GM19395 (cell line): ENCODE measurements at regions not wholly inside any gene's neighbourhood (a gene's known extent, or its start where the extent isn't known, plus 50 kb on each side); places are given as distances from the start of the nearest gene placed in this dataset.
"Not testable (repeated sequence)": the region's sequence is repeated elsewhere in the genome, so short reads cannot be mapped to it uniquely, and the experiment has no call there.

Source experiments
- ATAC-seq: cut with Tn5 transposase; IDR thresholded peaks from one replicate; pipeline ENCODE4 v1.9.1; 2021; ENCODE audit warnings: mild to moderate bottlenecking, moderate library complexity; ENCODE audit not compliant: unreplicated experiment

DNA sequence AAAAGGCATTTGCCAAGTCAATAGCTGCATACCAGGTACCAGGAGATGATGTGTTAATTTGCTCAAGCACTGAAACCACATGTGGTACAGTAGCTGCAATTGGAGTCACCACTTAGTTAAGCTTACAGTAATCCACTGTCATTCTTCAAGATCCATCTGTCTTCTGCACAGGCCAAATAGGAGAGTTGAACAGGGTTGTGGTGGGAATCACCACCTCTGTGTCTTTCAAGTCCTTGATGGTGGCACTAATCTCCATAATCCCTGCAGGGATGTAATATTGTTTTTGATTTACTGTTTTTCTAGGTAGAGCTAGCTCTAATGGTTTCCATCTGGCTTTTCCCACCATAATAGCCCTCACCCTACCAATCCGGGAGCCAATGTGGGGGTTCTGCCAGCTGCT, 91.9 kb downstream of the FCRL5 start:
- no peak for ATAC-seq

- ATAC-seq = no peak
These were observed 95.0 kb downstream of the FCRL5 start for GRCh38 chr1:157457279-157457678.

DNA sequence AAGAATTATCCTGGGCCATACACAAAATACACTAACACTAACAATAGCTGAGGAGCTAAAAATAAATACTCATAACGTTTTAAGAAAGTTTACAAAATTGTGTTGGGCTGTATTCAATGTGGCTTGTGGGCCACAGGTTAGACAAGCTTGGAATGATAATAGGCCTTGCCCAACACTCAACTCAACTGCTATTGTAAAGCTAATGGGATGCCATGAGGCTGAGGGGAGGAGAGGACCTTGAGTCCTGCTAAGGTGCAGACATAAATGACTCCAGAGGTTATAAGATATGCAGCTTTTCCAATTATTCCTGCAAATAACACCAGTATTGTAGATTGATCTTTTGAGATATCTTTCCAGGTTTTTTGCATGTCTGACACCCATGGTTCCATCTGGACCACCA, 97.0 kb downstream of the FCRL5 start:
- no peak for ATAC-seq

GRCh38 chr1:157450106-157450505, 102.2 kb downstream of the FCRL5 start:
- no peak for ATAC-seq

DNA sequence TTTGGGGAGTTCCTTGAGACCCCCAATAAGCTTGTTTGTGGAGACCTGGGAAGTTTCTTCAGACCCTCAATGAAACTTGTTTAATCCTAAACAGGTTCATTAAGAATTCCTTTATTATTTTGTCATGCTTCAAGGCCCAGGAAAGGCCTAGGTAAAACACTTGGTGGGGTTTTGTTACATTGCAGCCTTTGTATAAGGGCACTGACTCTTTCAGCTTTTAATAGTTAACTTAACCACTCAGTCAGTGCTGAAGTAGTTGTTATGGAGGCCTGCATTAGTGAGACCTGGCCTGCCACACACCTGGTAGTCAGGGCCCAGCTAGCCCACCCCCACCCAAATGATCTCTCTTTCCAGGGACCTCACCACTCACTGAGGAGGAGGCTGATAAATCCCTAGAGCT, 103.7 kb downstream of the FCRL5 start:
- ATAC-seq = no peak

DNA sequence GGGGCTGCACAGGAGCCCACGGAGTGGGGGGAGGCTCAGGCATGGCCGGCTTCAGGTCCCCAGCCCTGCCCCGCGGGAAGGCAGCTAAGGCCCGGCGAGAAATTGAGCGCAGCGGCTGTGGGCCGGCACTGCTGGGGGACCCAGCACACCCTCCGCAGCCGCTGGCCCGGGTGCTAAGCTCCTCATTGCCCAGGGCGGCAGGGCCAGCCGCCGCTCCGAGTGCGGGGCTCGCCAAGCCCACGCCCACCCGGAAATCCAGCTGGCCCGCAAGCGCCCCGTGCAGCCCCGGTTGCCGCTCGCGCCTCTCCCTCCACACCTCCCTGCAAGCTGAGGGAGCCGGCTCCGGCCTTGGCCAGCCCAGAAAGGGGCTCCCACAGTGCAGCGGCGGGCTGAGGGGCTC, 106.0 kb downstream of the FCRL5 start:
- ATAC-seq = not testable (repeated sequence)

GRCh38 chr1:157445616-157446140, 106.6 kb downstream of the FCRL5 start:
- not testable (repeated sequence) for ATAC-seq

DNA sequence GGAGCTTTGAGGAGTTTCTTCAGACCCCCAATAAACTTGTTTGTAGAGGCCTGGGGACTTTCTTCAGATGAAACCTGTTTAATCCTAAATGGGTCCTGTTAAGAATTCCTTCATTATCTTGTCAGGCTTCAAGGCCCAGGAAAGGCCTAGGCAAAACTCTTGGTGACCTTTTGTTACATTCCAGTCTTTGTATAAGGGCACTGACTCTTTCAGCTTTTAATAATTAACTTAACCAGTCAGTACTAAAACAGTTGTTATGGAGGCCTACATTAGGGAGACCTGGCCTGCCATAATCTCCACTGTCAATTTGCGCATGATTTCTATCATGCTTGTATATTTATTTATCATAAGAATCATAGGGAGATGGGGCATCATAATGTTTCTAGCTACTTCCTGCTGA, 110.2 kb downstream of the FCRL5 start:
- ATAC-seq = no peak

DNA sequence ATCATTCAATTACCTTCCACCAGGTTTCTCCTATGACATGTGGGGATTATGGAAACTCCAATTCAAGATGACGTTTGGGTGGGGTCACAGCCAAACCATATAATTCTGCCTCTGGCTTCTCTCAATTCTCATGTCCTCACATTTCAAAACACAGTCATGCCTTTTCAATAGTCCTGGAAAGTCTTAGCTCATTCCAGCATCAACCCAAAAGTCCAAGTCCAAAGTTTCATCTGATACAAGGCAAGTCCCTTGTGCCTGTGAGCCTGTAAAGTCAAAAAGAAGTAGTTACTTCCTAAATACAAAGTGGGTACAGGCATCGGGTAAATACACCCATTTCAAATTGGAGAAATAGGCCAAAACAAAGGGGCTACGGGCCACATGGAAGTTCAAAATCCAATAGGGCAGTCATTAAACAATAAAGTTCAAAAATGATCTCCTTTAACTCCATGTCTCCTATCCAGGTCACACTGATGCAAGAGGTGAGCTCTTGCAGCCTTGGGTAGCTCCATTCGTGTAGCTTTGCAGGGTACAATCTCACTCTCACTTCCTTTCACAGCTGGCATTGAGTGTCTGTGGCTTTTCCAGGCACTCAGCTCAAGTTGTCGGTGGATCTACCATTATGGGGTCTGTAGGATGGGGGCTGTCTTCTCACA, 112.9 kb downstream of the FCRL5 start:
- ATAC-seq = no peak

GRCh38 chr1:157438613-157439012, 113.7 kb downstream of the FCRL5 start:
- no peak for ATAC-seq

- no peak for ATAC-seq
These were observed 114.2 kb downstream of the FCRL5 start for GRCh38 chr1:157438146-157438545.

GRCh38 chr1:157437296-157437695, 115.0 kb downstream of the FCRL5 start:
- no peak for ATAC-seq

- ATAC-seq = no peak
These were observed 120.6 kb downstream of the FCRL5 start for GRCh38 chr1:157431751-157432150.

DNA sequence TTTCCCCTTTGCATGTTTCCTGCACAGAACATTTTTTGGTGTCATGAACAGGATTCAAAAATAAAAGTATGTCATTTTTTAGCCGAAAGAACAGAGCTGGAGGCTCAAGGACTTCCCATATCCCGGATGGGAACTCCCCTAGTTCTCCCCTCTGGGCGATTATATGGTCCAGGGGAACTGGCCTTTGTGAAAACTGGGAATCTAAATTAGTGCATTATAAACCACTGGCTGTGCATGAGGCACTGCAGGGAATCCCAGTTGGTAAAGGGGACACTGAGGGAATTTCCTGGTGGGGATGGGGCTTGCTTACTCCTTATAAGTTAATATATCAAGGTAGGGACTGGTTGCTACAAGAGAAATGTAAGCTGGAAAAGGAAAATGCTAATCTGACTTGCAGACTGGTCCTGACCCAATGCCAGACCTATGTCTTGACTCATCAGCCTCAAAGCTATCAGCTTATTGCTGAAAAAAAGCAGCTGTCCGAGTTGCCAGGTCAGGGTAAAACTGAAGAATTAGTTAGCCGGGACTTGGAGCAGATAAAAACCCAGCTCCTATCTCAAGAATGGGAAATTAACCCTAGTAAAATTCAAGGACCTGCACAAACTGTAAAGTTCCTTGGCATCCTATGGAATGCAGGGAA, 122.6 kb downstream of the FCRL5 start:
- no peak for ATAC-seq

DNA sequence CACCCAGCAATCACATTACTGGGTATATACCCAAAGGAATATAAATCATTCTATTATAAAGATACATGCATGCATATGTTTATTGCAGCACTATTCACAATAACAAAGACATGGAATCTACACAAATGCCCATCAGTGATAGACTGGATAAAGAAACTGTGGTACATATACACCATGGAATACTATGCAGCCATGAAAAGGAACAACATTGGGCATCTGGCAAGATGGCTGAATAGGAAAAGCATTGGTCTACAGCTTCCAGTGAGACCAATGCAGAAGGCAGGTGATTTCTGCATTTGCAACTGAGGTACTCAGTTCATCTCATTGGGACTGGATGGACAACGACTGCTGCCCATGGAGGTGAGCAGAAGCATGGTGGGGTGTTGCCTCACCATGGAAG, 128.6 kb downstream of the FCRL5 start:
- not testable (repeated sequence) for ATAC-seq

DNA sequence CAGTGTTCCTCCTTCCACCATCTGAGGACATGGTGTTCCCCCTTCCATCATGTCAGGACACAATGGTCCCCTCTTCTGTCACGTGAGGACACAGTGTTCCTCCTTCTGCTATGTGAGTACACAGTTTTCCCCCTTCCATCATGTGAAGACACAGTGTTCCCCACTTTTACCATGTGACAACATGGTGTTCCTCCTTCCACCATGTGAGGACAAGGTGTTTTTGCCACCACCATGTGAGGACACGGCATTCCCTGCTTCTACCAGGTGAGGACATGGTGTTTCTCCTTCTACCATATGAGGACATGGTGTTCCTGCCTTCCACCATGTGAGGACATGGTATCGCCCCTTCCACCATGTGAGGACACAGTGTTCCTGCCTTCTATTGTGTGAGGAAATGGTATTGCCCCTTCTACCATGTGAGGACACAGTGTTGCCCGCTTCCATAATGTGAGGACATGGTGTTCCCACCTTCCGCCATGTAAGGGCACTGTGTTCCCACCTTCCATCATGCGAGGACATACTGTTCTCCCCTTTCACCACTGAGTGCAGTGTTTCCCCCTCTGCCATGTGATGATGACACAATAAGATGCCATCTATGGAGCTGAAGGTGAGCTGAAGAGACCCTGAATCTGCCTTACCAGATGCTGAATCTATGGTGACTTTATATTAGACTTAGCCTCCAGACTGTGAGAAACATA, 132.3 kb downstream of the FCRL5 start:
- no peak for ATAC-seq

DNA sequence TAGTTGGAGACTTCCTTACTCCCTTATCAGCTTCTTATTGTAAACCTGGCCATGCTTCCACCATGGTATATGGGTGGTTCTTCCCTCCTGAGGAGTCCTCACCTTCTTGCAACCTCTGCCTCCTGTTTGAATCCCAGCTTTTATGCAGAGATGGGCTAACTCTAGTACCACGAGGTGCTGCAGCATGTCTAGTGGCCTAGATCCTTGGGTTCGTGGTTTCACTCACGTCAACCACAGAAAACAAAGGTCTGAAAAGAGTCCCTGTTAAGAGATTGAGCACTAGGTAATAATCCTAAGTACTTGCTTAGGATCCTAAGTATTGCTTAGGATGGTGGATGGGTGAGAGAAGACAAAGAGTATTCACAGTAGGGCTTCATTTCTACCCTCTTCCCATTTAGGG, 133.7 kb downstream of the FCRL5 start:
- ATAC-seq = no peak

GRCh38 chr1:157418231-157418630, 134.1 kb downstream of the FCRL5 start:
- ATAC-seq = no peak

GRCh38 chr1:157415661-157416060, 136.7 kb downstream of the FCRL5 start:
- no peak for ATAC-seq

- ATAC-seq = no peak
These were observed 140.0 kb downstream of the FCRL5 start for GRCh38 chr1:157412308-157412707.

- ATAC-seq = no peak
These were observed 140.5 kb downstream of the FCRL5 start for GRCh38 chr1:157411769-157412168.

- no peak for ATAC-seq
These were observed 141.3 kb downstream of the FCRL5 start for GRCh38 chr1:157411064-157411463.
